ENCODE measurements at regions not wholly inside any gene's neighbourhood (a gene's known extent, or its start where the extent isn't known, plus 50 kb on each side); places are given as distances from the start of the nearest gene placed in this dataset.
A peak's percentile ranks its signal among the peaks of the same experiment; 100 is the strongest.

DNA sequence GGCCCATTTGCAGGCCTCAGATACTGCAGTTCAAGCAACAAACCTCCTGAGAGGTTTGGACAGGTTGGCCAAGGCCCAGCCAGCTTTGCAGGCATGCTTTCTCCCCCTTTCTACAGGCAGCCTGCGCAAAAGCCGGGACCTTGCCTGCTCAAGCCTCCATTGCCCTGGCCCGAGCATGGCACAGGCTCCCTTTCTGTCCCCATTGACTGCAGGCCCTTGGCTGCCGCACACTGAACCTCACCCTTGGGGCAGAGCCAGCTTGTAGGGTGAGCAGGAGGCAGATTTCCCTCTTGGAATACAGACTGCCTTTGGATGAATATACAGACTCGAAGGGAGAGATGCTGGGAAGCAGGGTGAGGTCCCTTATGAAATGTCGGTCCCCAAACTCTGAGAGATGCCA, 461.7 kb upstream of the PROK2 start:
- ChIA-PET POLR2A (ENCODE audit: low non-redundant PET) (no interaction called here), CTCF (interaction anchor here (0.6 kb wide), 1 partner anchor 1151 kb away, joined by 4 read pairs; no protein-coding TSS in a partner anchor)
- H3K27ac ChIP-seq, result no peak overlapping the region
- DNase-seq (ENCODE audit: low spot score), result no peak
- no peak for TF ChIP-seq CTCF (conservative IDR thresholded peaks at IDR 0.05; ENCODE audit: low read depth)

GRCh38 chr3:72245183-72245811, 460.3 kb upstream of the PROK2 start:
- no peak for TF ChIP-seq CTCF (conservative IDR thresholded peaks at IDR 0.05; ENCODE audit: low read depth)
- ChIA-PET CTCF (no interaction called here), POLR2A (ENCODE audit: low non-redundant PET) (no interaction called here)
- no peak for DNase-seq (ENCODE audit: low spot score)
- H3K27ac ChIP-seq, result peak overlapping the region; percentile 45

GRCh38 chr3:72244396-72244795, 459.4 kb upstream of the PROK2 start:
- POLR2A ChIA-PET (ENCODE audit: low non-redundant PET), result no interaction called here

DNA sequence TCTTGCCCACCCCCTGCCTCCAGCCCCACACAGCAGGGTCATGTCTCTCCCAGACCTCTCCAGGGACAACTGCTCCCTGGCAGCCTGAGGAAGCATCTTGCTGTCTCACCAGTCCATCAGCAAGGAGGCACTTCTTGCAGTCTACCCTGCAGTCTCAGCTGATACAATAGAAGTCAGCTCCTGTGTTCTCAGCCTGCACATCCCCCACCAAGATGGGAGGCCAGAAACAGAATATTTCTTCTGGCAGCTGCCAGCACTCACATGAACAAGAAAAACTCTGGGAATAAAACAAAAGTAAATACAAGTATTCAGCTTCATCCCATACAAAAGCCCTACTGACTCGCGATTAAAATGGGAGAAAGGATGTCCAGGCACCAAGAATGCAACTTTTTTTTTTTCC, 457.4 kb upstream of the PROK2 start:
- TF ChIP-seq CTCF (conservative IDR thresholded peaks at IDR 0.05; ENCODE audit: low read depth), result no peak
- ChIA-PET POLR2A (ENCODE audit: low non-redundant PET) (no interaction called here), CTCF (no interaction called here)
- H3K27ac ChIP-seq, result no peak overlapping the region
- DNase-seq (ENCODE audit: low spot score), result no peak

More at GRCh38 chr3:72244396-72244795, 459.4 kb upstream of the PROK2 start:
- H3K27ac ChIP-seq, result no peak overlapping the region
- CTCF ChIA-PET, result no interaction called here
- no peak for DNase-seq (ENCODE audit: low spot score)
- TF ChIP-seq CTCF (conservative IDR thresholded peaks at IDR 0.05; ENCODE audit: low read depth), result no peak

DNA sequence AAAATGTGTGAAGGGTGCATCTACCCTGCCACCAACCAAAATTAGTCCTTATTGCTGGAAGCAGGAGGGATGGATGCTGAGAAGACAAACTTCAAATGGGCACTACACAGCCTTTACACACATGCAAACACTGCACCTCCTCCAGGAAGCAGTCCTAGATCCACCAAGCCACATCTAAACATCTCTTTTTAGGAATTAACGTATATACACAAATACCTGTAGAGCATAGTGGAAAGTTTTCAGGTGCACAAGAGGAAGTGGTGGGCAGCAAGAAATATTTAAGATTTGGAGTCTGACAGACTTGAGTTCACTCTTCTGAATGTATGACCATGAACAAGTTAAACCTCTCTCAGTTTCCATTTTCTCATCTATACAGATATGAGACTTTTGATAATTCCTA, 456.6 kb upstream of the PROK2 start:
- ChIA-PET POLR2A (ENCODE audit: low non-redundant PET) (no interaction called here), CTCF (no interaction called here)
- DNase-seq (ENCODE audit: low spot score), result no peak
- no peak for TF ChIP-seq CTCF (conservative IDR thresholded peaks at IDR 0.05; ENCODE audit: low read depth)
- H3K27ac ChIP-seq, result no peak overlapping the region

- POLR2A ChIA-PET (ENCODE audit: low non-redundant PET), result no interaction called here
- no peak overlapping the region for H3K27ac ChIP-seq
- no peak for DNase-seq (ENCODE audit: low spot score)
- no peak for TF ChIP-seq CTCF (conservative IDR thresholded peaks at IDR 0.05; ENCODE audit: low read depth)
- CTCF ChIA-PET, result no interaction called here
These were observed 455.6 kb upstream of the PROK2 start for GRCh38 chr3:72240531-72240930.
